Activated CD4-positive, alpha-beta T cell treated with anti-CD3 and anti-CD28 coated beads for 4 hours (primary cell): ENCODE measurements at regions not wholly inside any gene's neighbourhood (a gene's known extent, or its start where the extent isn't known, plus 50 kb on each side); places are given as distances from the start of the nearest gene placed in this dataset.

Experiments
- DNase-seq, 2 donors: peaks; one replicate each; pipeline ENCODE4 v3.0.0-alpha.2; 2020

GRCh38 chr16:50866806-50867205 is 124.9 kb downstream of the CYLD start:
- DNase-seq: no peak

- no peak for DNase-seq
Measured at GRCh38 chr16:50864386-50864785, 122.5 kb downstream of the CYLD start.

GRCh38 chr16:50863644-50864144 is 121.8 kb downstream of the CYLD start:
- DNase-seq: no peak

GRCh38 chr16:50862818-50863643 is 121.1 kb downstream of the CYLD start:
- no peak for DNase-seq

- DNase-seq: no peak
Measured at GRCh38 chr16:50861970-50862411, 120.1 kb downstream of the CYLD start.

GRCh38 chr16:50861451-50861850 is 119.6 kb downstream of the CYLD start:
- DNase-seq: no peak

GRCh38 chr16:50859628-50860360 is 117.9 kb downstream of the CYLD start:
- no peak for DNase-seq

- DNase-seq: no peak
Measured at GRCh38 chr16:50858877-50859627, 117.2 kb downstream of the CYLD start.

GRCh38 chr16:50858376-50858775 is 116.5 kb downstream of the CYLD start:
- no peak for DNase-seq

- DNase-seq: no peak
Measured at GRCh38 chr16:50857881-50858280, 116.0 kb downstream of the CYLD start.

GRCh38 chr16:50856991-50857390 is 115.1 kb downstream of the CYLD start:
- DNase-seq: no peak

GRCh38 chr16:50853329-50853728 is 111.4 kb downstream of the CYLD start:
- DNase-seq: no peak
